HG03558 (cell line): ENCODE measurements at regions not wholly inside any gene's neighbourhood (a gene's known extent, or its start where the extent isn't known, plus 50 kb on each side); places are given as distances from the start of the nearest gene placed in this dataset.
"Not testable (repeated sequence)": the region's sequence is repeated elsewhere in the genome, so short reads cannot be mapped to it uniquely, and the experiment has no call there.

Experiments used
- ATAC-seq: cut with Tn5 transposase; IDR thresholded peaks from one replicate; pipeline ENCODE4 v1.9.1; 2021; ENCODE audit warnings: moderate number of reproducible peaks; ENCODE audit not compliant: unreplicated experiment; ENCODE audit errors: extremely low read depth

DNA sequence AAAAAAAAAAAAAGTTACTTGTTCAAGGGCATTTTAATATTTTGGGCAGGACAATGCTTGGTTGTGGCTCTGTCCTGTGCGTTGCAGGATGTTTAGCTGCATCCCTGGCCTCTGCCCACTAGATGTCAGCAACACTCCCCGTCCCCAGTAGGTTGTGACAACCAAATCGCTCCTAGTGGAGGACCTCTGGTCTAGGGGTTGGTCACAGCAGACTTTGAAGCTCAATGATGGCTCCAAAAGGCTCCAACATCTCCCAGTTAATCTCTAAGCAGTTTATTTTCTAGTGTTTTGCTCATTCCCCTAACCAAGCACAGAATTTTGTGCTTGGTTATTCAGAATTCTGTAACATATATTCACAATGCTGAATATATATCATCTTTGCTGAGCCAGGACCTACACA is 67.0 kb downstream of the CHRNA1 start:
- ATAC-seq, result peak; percentile 88

GRCh38 chr2:174694920-174695319 is 69.4 kb downstream of the CHRNA1 start:
- ATAC-seq, result no peak

DNA sequence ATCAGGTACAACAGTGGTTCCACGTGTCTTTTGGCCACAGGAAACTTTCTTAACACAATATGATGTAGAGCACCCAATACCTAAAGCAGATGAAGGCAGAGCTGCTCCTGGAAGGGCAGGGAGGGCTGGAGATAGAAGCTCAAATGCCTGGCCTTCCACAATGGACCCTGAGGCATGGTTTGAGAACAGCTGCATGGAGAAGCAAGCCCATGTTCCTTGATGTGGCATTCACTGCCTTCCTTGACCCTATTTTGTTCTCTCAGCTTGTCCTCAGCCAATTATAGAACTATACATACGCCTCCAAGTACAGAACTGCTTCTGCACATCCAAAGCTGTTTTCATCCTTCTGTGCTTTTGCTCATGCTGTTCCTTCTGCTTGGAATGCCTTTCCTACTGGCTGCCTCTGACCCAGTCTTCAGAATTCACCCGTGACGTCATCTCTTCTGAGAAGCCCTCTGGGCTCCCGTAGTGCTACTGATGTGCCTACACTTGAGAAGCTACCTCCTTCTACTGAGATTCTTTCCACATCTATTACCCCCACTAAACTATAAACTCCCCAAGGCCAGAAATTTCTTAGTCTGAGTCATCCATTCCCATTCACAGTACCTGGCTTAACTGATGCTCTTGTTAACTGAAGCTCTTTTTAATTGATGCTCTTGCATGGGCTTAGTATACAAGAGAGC is 69.9 kb downstream of the CHRNA1 start:
- no peak for ATAC-seq

DNA sequence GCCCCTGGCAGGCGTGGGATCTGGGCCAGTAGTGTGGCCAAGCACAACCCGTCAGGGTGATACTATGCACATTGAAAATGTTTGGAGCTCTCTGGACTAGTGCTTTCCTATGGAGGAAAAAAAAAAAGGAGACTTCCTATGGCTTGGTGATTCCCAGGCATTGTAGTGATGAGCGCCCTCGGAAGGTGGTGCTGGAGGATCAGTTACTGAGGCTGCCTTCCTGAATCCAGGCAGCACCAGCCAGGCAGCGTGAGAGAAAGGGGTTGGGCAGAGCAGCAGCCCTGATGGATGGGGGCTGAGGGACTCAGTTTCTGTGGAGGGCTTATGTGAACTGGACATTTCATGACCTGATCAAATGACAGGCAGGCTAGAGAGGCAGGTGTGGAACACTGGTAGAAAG is 70.9 kb downstream of the CHRNA1 start:
- ATAC-seq, result no peak

DNA sequence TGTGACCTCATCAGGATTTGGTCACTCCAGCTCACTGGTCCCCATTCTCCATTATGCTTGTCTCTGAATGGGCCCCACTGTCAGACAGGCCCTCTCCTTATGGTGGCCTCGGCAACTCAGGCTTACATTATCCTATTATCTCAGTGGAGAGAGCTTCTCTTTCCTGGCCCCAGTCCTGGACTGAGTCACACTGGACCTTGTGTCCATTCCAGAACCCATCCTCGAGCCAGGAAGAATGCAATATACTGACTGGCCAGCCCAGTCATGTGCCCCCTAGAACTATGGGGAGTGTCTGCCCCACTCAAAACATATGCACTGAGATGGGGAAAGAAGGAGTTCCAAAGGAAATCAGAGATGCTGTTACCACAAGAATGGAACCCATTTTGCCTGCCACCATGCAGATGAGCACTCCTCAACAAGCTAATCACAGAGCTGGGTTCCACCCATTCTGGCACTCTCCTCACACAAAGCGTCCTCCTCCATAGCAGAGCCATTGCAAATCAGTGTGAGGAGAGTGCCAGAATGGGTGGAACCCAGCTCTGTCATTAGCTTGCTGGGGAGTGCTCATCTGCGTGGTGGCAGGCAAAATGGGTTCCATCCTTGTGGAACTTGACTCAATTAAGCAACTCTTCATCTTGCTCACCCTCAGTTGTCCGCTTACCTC is 71.9 kb downstream of the CHRNA1 start:
- ATAC-seq, result no peak

DNA sequence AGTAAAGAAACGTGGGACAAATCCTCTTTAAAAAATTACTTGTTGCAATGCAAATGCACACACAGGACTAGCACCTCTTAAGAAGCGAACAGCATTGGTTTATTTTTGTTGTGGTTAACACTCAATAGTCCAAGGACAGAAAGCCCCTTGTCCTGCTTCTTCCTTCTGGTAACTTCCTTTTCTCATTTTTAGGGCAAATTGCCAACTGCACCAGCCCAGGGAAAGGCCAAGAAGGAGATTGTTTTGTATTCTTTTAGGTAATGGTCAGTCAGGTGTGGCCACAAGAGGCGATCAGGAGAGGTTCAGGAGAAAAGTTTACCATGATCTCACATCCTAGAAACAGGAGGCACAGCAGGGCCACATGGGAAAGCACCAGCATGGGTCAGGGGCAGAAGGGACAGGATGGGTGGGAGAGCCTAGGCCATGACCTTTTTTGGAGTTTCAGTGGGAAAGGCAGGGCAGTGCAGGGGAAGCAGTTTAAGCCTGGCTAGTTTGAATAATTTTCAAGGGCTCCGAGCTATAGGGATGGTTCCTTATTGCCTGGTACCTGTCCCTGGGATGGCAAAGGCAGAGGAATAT is 73.0 kb downstream of the CHRNA1 start:
- no peak for ATAC-seq

GRCh38 chr2:174690026-174690425 is 74.2 kb downstream of the CHRNA1 start:
- no peak for ATAC-seq

GRCh38 chr2:174688079-174688478 is 76.2 kb downstream of the CHRNA1 start:
- ATAC-seq, result no peak

GRCh38 chr2:174686430-174686829 is 77.8 kb downstream of the CHRNA1 start:
- ATAC-seq, result no peak

DNA sequence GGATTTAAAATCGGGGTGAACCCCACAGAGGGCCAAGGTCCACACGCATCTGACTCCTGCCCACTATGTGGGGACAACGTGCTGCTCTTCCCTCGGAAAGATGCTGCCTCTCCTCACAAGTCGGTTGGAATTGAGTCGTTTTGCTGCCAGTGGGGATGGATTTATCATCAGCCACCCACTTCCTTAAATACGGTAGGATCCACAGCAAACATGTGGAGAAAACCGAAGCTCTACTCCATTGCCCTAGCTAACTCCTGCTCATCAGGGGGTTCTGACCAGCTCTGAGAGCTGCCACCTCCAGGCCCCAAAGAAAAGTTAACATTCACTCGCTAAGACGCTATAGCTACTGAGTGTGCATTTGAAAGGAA is 80.9 kb downstream of the CHRNA1 start:
- no peak for ATAC-seq

DNA sequence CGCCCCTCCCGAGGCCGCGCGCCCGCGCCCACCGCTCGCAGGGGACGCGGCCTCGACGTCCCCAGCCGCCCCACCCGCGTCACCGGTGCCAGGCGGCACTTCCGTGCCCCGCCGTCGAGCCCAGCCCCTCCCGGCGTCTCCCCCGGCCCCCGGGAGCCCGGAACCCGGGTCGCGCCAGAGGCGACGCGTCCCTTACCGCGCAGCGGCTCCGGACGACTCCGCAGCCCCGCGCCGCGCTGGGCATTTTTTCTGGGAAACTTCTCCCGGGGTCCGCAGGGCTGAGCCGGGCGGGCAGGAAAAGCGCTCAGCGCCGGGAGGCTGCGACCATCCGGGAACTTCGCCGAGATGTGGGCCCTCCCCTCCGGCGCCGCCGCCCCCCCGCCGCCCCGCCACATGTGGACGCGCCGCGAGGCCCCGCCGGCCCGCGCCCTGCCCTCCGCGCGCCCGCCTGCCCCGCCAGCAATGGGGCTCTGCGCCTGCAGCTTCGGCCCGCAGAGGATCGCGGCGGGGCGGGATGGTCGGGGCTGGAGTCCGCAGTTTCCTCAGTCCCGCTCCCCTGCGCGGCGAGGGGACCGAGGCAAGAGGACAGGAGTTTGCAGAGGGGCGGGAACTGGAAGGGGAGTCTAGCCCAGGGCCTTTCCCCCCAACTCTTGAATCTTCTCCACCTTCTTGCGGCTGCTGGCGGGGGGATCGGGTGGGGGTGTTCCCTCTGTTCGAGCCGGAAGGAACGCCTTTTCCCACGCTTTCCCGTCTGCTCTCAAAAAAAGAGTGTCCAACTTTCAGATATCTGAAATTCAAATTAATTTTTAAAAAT is 81.5 kb downstream of the CHRNA1 start:
- ATAC-seq, result no peak

DNA sequence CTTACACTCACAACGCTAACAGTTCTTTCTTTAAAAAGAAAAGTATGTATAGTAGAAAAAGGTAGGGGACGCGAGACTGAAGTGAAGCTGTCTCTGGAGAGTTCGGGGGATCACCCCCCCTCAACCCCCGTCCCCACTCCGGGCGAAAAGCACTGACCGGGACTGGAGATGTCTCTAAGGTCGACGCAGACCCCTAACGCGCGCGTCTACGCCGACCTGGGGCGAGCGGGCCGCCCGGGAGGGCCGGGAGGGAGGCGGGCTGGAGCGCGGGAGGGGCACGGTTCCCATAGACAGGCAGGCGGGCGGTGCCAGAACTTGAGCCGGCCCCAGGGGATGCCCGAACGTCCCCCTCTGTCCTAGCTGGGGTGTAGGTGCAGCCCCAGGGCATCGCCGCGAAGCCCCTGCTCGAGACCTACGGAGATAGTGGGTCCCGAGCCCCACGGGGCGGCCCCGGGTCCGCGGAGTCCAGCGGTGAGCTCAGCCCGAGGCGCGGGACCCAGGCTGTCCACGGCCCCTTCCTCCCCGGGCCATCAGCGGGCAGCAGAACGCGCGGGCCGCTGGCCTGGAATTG is 82.2 kb downstream of the CHRNA1 start:
- no peak for ATAC-seq

GRCh38 chr2:174681099-174682006 is 82.9 kb downstream of the CHRNA1 start:
- no peak for ATAC-seq

- ATAC-seq, result no peak
Measured at GRCh38 chr2:174680221-174680620, 82.6 kb upstream of the WIPF1 start.

DNA sequence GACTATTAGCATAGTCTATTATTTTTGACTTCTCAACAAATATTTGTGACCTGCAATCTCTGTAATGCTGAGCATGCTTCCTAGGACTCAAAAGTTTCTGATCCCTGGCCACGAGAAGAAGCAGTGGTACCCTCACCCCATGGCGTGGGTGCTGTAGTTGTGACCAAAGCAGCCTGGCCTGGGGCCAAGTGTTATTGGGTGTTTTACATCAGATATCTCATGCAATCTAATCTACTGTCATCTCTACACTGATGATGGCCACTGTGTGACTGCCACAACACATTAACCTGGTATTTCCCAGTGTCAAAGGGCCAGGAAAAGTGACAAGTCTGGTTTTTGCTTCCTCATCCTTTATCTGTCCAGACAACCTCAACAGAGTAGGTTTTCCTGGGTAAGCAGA is 80.8 kb upstream of the WIPF1 start:
- no peak for ATAC-seq

DNA sequence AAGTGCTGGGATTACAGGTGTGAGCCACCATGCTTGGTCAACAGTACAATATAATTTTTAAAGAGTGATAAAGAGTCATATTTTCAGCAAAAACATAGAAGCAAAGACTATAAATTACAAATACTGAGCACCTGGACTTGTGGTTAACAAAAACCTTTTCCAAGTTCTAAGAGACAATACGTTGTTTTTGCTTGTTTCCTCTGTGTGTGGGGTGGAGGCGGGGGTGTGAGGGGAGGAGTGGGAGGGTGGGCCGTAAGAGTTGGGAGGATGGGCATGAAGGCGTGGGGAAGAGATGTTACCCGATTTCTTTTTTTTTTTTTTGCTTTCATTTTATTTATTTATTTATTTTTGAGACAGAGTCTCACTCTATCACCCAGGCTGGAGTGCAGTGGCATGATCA is 78.0 kb upstream of the WIPF1 start:
- no peak for ATAC-seq

DNA sequence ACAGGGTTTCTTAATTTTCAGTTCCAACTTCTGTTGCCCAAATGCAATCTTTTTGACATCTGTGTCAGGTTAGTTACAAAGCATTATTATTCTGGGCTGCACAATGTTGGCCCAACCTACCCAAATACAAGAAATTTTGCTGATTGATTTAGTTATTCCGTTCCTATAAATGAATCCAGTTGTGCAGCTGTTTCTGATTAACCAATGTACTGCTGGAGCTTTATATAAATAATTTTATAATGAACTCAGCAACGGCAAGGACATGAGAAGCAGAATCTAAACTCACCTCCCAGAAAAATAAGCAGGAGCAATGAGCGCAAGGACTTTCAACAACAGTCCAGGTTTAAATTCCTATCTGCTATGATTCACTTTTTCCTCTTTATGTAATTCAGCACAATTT is 76.3 kb upstream of the WIPF1 start:
- ATAC-seq, result no peak

- ATAC-seq, result no peak
Measured at GRCh38 chr2:174673440-174673839, 75.8 kb upstream of the WIPF1 start.

DNA sequence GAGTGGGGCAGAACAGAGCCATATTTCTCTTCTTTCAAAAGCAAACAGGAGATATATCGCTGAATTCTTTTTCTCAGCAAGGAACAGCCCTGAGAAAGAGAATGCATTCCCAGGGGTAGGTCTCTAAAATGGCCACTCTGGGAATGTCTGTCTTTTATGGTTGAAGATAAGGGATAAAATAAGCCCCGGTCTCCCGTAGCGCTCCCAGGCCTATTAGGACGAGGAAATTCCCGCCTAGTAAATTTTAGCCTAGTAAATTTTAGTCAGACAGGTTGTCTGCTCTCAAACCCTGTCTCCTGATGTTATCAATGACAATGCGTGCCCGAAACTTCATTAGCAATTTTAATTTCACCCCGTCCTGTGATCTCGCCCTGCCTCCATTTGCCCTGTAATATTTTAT is 73.9 kb upstream of the WIPF1 start:
- not testable (repeated sequence) for ATAC-seq

DNA sequence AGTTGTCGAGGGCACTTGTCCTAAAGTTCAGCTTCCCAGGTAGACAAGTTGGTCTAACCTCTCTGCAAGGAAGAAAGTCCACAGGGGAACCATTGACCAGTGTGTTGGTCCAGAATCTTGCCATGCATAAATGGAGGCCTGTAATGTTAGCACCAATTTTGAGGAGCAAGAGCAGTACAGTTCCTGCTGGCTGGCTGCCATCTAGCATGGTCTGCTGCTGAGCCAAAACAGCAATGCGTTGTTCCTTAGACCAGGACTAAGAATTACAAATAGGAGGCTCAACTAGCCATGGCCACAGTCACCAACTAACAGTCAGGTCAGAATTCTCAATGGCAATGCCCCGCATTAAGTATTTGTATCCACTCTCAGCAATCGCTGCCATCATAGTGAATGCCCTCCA is 72.8 kb upstream of the WIPF1 start:
- no peak for ATAC-seq
